Chondrocyte (in vitro differentiated cells): ENCODE measurements at regions not wholly inside any gene's neighbourhood (a gene's known extent, or its start where the extent isn't known, plus 50 kb on each side); places are given as distances from the start of the nearest gene placed in this dataset.

ENCODE experiments used
- DNase-seq: peaks from one replicate; pipeline ENCODE4 v3.0.0; 2021; ENCODE audit warnings: mixed read lengths, low spot score
- H3K27ac Mint-ChIP-seq: one replicate; pipeline ENCODE4 v1.8.0; 2021; ENCODE audit warnings: mild to moderate bottlenecking, moderate library complexity, mixed read lengths; ENCODE audit not compliant: unreplicated experiment
- H3K27me3 Mint-ChIP-seq: 2 replicates; pipeline ENCODE4 v1.8.0; 2021; ENCODE audit warnings: low read depth, mixed read lengths
- H3K36me3 Mint-ChIP-seq: 2 replicates; pipeline ENCODE4 v1.8.0; 2021; ENCODE audit warnings: low read depth, mixed read lengths
- H3K4me1 Mint-ChIP-seq: 2 replicates; pipeline ENCODE4 v1.8.0; 2021; ENCODE audit warnings: low read depth, mild to moderate bottlenecking, mixed read lengths
- H3K4me3 Mint-ChIP-seq: one replicate; pipeline ENCODE4 v1.8.0; 2021; ENCODE audit warnings: mild to moderate bottlenecking, moderate library complexity, mixed read lengths; ENCODE audit not compliant: unreplicated experiment
- H3K9me3 Mint-ChIP-seq: 2 replicates; pipeline ENCODE4 v1.8.0; 2021; ENCODE audit warnings: low read depth, mixed read lengths
- CTCF ChIP-seq: fragments of 200-600 bp; sonication (generic); IDR thresholded peaks from 2 replicates; pipeline ENCODE4 v1.5.0; 2021; ENCODE audit warnings: antibody characterized with exemption, mild to moderate bottlenecking, moderate library complexity

- H3K9me3 Mint-ChIP-seq, result peaks cover 19% of the 10 kb centered on the region
- H3K36me3 Mint-ChIP-seq, result no peaks in the 10 kb centered on the region
- no peaks in the 10 kb centered on the region for H3K4me1 Mint-ChIP-seq
- no peak overlapping the region for H3K4me3 Mint-ChIP-seq
- no peak for TF ChIP-seq CTCF
- H3K27me3 Mint-ChIP-seq, result peaks cover 2% of the 10 kb centered on the region
- no peak for DNase-seq
- no peak overlapping the region for H3K27ac Mint-ChIP-seq
These were observed 1163.3 kb downstream of the VRK1 start for GRCh38 chr14:97960436-97960835.

- no peaks in the 10 kb centered on the region for H3K36me3 Mint-ChIP-seq
These were observed 1173.0 kb downstream of the VRK1 start for GRCh38 chr14:97970222-97970621.

GRCh38 chr14:97975216-97975615 lies 1178.0 kb downstream of the VRK1 start:
- H3K36me3 Mint-ChIP-seq, result no peaks in the 10 kb centered on the region
- no peak overlapping the region for H3K27ac Mint-ChIP-seq
- H3K4me1 Mint-ChIP-seq, result peaks cover 4% of the 10 kb centered on the region
- no peaks in the 10 kb centered on the region for H3K9me3 Mint-ChIP-seq
- no peak for TF ChIP-seq CTCF
- H3K4me3 Mint-ChIP-seq, result no peak overlapping the region
- H3K27me3 Mint-ChIP-seq, result peaks cover 6% of the 10 kb centered on the region
- DNase-seq, result no peak

More at GRCh38 chr14:97970222-97970621, 1173.0 kb downstream of the VRK1 start:
- Mint-ChIP-seq H3K27me3 (peaks cover 4% of the 10 kb centered on the region), H3K27ac (no peak overlapping the region), H3K4me1 (no peaks in the 10 kb centered on the region), H3K4me3 (no peak overlapping the region), H3K9me3 (peaks cover 8% of the 10 kb centered on the region)
- no peak for DNase-seq
- TF ChIP-seq CTCF, result no peak

GRCh38 chr14:97975962-97976361 lies 1178.8 kb downstream of the VRK1 start:
- Mint-ChIP-seq H3K4me3 (no peak overlapping the region), H3K27me3 (peaks cover 6% of the 10 kb centered on the region), H3K4me1 (peaks cover 4% of the 10 kb centered on the region), H3K27ac (no peak overlapping the region), H3K9me3 (no peaks in the 10 kb centered on the region), H3K36me3 (no peaks in the 10 kb centered on the region)
- no peak for DNase-seq
- TF ChIP-seq CTCF, result no peak

GRCh38 chr14:97976861-97977260 lies 1179.7 kb downstream of the VRK1 start:
- TF ChIP-seq CTCF, result no peak
- DNase-seq, result no peak
- Mint-ChIP-seq H3K36me3 (no peaks in the 10 kb centered on the region), H3K27ac (no peak overlapping the region), H3K4me1 (peaks cover 4% of the 10 kb centered on the region), H3K4me3 (no peak overlapping the region), H3K27me3 (peaks cover 4% of the 10 kb centered on the region), H3K9me3 (peaks cover 3% of the 10 kb centered on the region)
